ENCODE measurements at regions not wholly inside any gene's neighbourhood (a gene's known extent, or its start where the extent isn't known, plus 50 kb on each side); places are given as distances from the start of the nearest gene placed in this dataset.

GRCh38 chr1:232682248-232682647 lies 52.3 kb upstream of the SIPA1L2 start:
- Histone ChIP-seq H3K4me3 (no peak overlapping the region), H3K36me3 (no peaks in the 10 kb centered on the region), H3K9me3 (no peaks in the 10 kb centered on the region), H3K27me3 (no peaks in the 10 kb centered on the region)
- no peak for DNase-seq

- no peak for DNase-seq
- Histone ChIP-seq H3K9me3 (no peaks in the 10 kb centered on the region), H3K4me3 (no peak overlapping the region), H3K27me3 (no peaks in the 10 kb centered on the region), H3K36me3 (no peaks in the 10 kb centered on the region)
Observed at GRCh38 chr1:232684371-232685105, 54.6 kb upstream of the SIPA1L2 start.

GRCh38 chr1:232686346-232686745 lies 56.4 kb upstream of the SIPA1L2 start:
- no peak overlapping the region for H3K4me3 ChIP-seq
- H3K36me3 ChIP-seq = no peaks in the 10 kb centered on the region
- H3K9me3 ChIP-seq = no peaks in the 10 kb centered on the region
- no peaks in the 10 kb centered on the region; the same call in 1 of the 2 replicates for H3K27me3 ChIP-seq
- peak; percentile 38 for DNase-seq

GRCh38 chr1:232687304-232687703 lies 57.4 kb upstream of the SIPA1L2 start:
- H3K4me3 ChIP-seq = no peak overlapping the region
- no peaks in the 10 kb centered on the region for H3K9me3 ChIP-seq
- no peaks in the 10 kb centered on the region for H3K36me3 ChIP-seq
- H3K27me3 ChIP-seq = no peaks in the 10 kb centered on the region; the same call in 1 of the 2 replicates
- DNase-seq = no peak

GRCh38 chr1:232687728-232688127 lies 57.8 kb upstream of the SIPA1L2 start:
- no peak for DNase-seq
- Histone ChIP-seq H3K36me3 (no peaks in the 10 kb centered on the region), H3K4me3 (no peak overlapping the region), H3K27me3 (no peaks in the 10 kb centered on the region; the same call in 1 of the 2 replicates), H3K9me3 (no peaks in the 10 kb centered on the region)

GRCh38 chr1:232688398-232688797 lies 58.5 kb upstream of the SIPA1L2 start:
- H3K9me3 ChIP-seq = no peaks in the 10 kb centered on the region
- H3K36me3 ChIP-seq = no peaks in the 10 kb centered on the region
- no peak for DNase-seq

GRCh38 chr1:232689711-232690110 lies 59.8 kb upstream of the SIPA1L2 start:
- H3K9me3 ChIP-seq = no peaks in the 10 kb centered on the region

More at GRCh38 chr1:232688398-232688797, 58.5 kb upstream of the SIPA1L2 start:
- Histone ChIP-seq H3K4me3 (no peak overlapping the region), H3K27me3 (no peaks in the 10 kb centered on the region; the same call in 1 of the 2 replicates)

GRCh38 chr1:232690285-232690935 lies 60.5 kb upstream of the SIPA1L2 start:
- DNase-seq = no peak
- Histone ChIP-seq H3K4me3 (no peak overlapping the region), H3K36me3 (no peaks in the 10 kb centered on the region), H3K27me3 (peaks cover 7% of the 10 kb centered on the region), H3K9me3 (no peaks in the 10 kb centered on the region)

More at GRCh38 chr1:232689711-232690110, 59.8 kb upstream of the SIPA1L2 start:
- H3K27me3 ChIP-seq = peaks cover 7% of the 10 kb centered on the region
- H3K36me3 ChIP-seq = no peaks in the 10 kb centered on the region
- no peak overlapping the region for H3K4me3 ChIP-seq
- DNase-seq = no peak

- Histone ChIP-seq H3K4me3 (no peak overlapping the region), H3K9me3 (no peaks in the 10 kb centered on the region), H3K27me3 (peaks cover 7% of the 10 kb centered on the region), H3K36me3 (no peaks in the 10 kb centered on the region)
- no peak for DNase-seq
Observed at GRCh38 chr1:232694475-232694874, 64.5 kb upstream of the SIPA1L2 start.

GRCh38 chr1:232695621-232696385 lies 65.9 kb upstream of the SIPA1L2 start:
- peak; percentile 9 for DNase-seq
- H3K36me3 ChIP-seq = no peaks in the 10 kb centered on the region

GRCh38 chr1:232696466-232696865 lies 66.5 kb upstream of the SIPA1L2 start:
- DNase-seq = no peak
- Histone ChIP-seq H3K36me3 (no peaks in the 10 kb centered on the region), H3K4me3 (no peak overlapping the region), H3K27me3 (peaks cover 7% of the 10 kb centered on the region), H3K9me3 (no peaks in the 10 kb centered on the region)

More at GRCh38 chr1:232695621-232696385, 65.9 kb upstream of the SIPA1L2 start:
- no peak overlapping the region for H3K4me3 ChIP-seq
- no peaks in the 10 kb centered on the region for H3K9me3 ChIP-seq
- peaks cover 7% of the 10 kb centered on the region for H3K27me3 ChIP-seq

GRCh38 chr1:232697187-232697822 lies 67.4 kb upstream of the SIPA1L2 start:
- no peak for DNase-seq
- Histone ChIP-seq H3K27me3 (peaks cover 7% of the 10 kb centered on the region), H3K36me3 (no peaks in the 10 kb centered on the region), H3K4me3 (no peak overlapping the region), H3K9me3 (no peaks in the 10 kb centered on the region)

- no peak overlapping the region for H3K4me3 ChIP-seq
- DNase-seq = no peak
- H3K27me3 ChIP-seq = no peaks in the 10 kb centered on the region
- H3K9me3 ChIP-seq = no peaks in the 10 kb centered on the region
- H3K36me3 ChIP-seq = no peaks in the 10 kb centered on the region
Observed at GRCh38 chr1:232699814-232700213, 69.9 kb upstream of the SIPA1L2 start.

GRCh38 chr1:232702911-232703310 lies 73.0 kb upstream of the SIPA1L2 start:
- Histone ChIP-seq H3K4me3 (no peak overlapping the region), H3K9me3 (no peaks in the 10 kb centered on the region), H3K36me3 (no peaks in the 10 kb centered on the region), H3K27me3 (no peaks in the 10 kb centered on the region)
- no peak for DNase-seq

- Histone ChIP-seq H3K4me3 (no peak overlapping the region), H3K36me3 (no peaks in the 10 kb centered on the region), H3K9me3 (no peaks in the 10 kb centered on the region), H3K27me3 (no peaks in the 10 kb centered on the region)
- DNase-seq = no peak
Observed at GRCh38 chr1:232704256-232704655, 74.3 kb upstream of the SIPA1L2 start.

GRCh38 chr1:232704694-232705680 lies 75.1 kb upstream of the SIPA1L2 start:
- Histone ChIP-seq H3K27me3 (no peaks in the 10 kb centered on the region), H3K36me3 (no peaks in the 10 kb centered on the region), H3K4me3 (no peak overlapping the region), H3K9me3 (no peaks in the 10 kb centered on the region)
- DNase-seq = peak; percentile 69

Measured in MG63 (cell line).